Natural killer cell (primary cell): ENCODE measurements at regions not wholly inside any gene's neighbourhood (a gene's known extent, or its start where the extent isn't known, plus 50 kb on each side); places are given as distances from the start of the nearest gene placed in this dataset.

ENCODE experiments used
- ATAC-seq, 3 donors: fragments of 150-1000 bp in 2 of 3; fragments of 200-7000 bp in 1 of 3; cut with Tn5 transposase; 1 replicate in 1 of 3; 2 replicates in 2 of 3; pipeline ENCODE4 v1.10.0; 2021; ENCODE audit warnings: mild to moderate bottlenecking in 2 of 3, moderate library complexity in 2 of 3
- DNase-seq, 2 donors: peaks; one replicate each; pipeline versions ENCODE4 v3.0.0 to v3.0.0-alpha.2; 2013 to 2021; ENCODE audit warnings: mixed read lengths in 1 of 2
- H3K27ac ChIP-seq: one replicate; pipeline ENCODE4 v1.5.1; 2013; ENCODE audit warnings: mild to moderate bottlenecking, low read length
- H3K27me3 ChIP-seq: one replicate; pipeline ENCODE4 v1.6.1; 2013; ENCODE audit warnings: low read length; ENCODE audit not compliant: control insufficient read depth, insufficient read depth
- H3K36me3 ChIP-seq: one replicate; pipeline ENCODE4 v1.6.1; 2013; ENCODE audit warnings: low read length; ENCODE audit not compliant: control insufficient read depth, insufficient read depth
- H3K4me1 ChIP-seq: one replicate; pipeline ENCODE4 v1.6.1; 2013; ENCODE audit warnings: low read length; ENCODE audit not compliant: control insufficient read depth, insufficient read depth
- H3K4me3 ChIP-seq: one replicate; pipeline ENCODE4 v1.5.1; 2013; ENCODE audit warnings: low read length
- H3K9me3 ChIP-seq: one replicate; pipeline ENCODE4 v1.6.1; 2013; ENCODE audit warnings: low read length; ENCODE audit not compliant: control insufficient read depth, insufficient read depth
- H3K27ac Mint-ChIP-seq, 2 donors: one replicate each; pipeline ENCODE4 v1.8.0; 2022; ENCODE audit warnings: mild to moderate bottlenecking in 2 of 2, mixed read lengths in 2 of 2, moderate library complexity in 1 of 2
- H3K27me3 Mint-ChIP-seq, 2 donors: one replicate each; pipeline ENCODE4 v1.8.0; 2022; ENCODE audit warnings: low read depth in 2 of 2, mixed read lengths in 2 of 2
- H3K36me3 Mint-ChIP-seq: one replicate; pipeline ENCODE4 v1.8.0; 2022; ENCODE audit warnings: mixed read lengths
- H3K4me1 Mint-ChIP-seq, 2 donors: one replicate each; pipeline ENCODE4 v1.8.0; 2022; ENCODE audit warnings: mixed read lengths in 2 of 2
- H3K4me3 Mint-ChIP-seq: one replicate; pipeline ENCODE4 v1.8.0; 2022; ENCODE audit warnings: mild to moderate bottlenecking, moderate library complexity, mixed read lengths
- H3K9me3 Mint-ChIP-seq, 2 donors: one replicate each; pipeline ENCODE4 v1.8.0; 2022; ENCODE audit warnings: mixed read lengths in 2 of 2
- CTCF ChIP-seq: fragments of 200-600 bp; IDR thresholded peaks from one replicate; pipeline ENCODE4 v1.8.0; 2022; ENCODE audit warnings: antibody characterized with exemption
- WGBS: methylation state at CpG from one replicate; pipeline ENCODE4 v1.1.7; 2013; ENCODE audit warnings: missing lambda C conversion rate; ENCODE audit not compliant: insufficient coverage; 5-methylcytosine and 5-hydroxymethylcytosine counted together
- intact Hi-C: fragments of 100-400 bp; cut with micrococcal nuclease; formaldehyde crosslinking; loops from one replicate; pipeline ENCODE4 v1.14.2; 2022

- peaks cover 0 to 6% of the 10 kb centered on the region in 2 donors for H3K4me1 Mint-ChIP-seq
- H3K36me3 Mint-ChIP-seq: no peaks in the 10 kb centered on the region
- no peak for TF ChIP-seq CTCF
- peaks cover 2 to 9% of the 10 kb centered on the region in 2 donors for H3K27me3 Mint-ChIP-seq
- DNase-seq: no peak
- H3K4me3 ChIP-seq: no peak overlapping the region
- H3K9me3 ChIP-seq: no peaks in the 10 kb centered on the region
- intact Hi-C loops: no loop called here
- no peak overlapping the region for H3K27ac Mint-ChIP-seq
- H3K27ac ChIP-seq: no peak overlapping the region
- H3K27me3 ChIP-seq: no peaks in the 10 kb centered on the region
- ATAC-seq: no peak
- H3K9me3 Mint-ChIP-seq: no peaks in the 10 kb centered on the region
- H3K36me3 ChIP-seq: no peaks in the 10 kb centered on the region
- H3K4me3 Mint-ChIP-seq: no peak overlapping the region
- no peaks in the 10 kb centered on the region for H3K4me1 ChIP-seq
- 76% methylated on average over 12 of the region's 12 CpGs for WGBS
Measured at GRCh38 chr17:34781571-34782108, 179.6 kb downstream of the CCT6B start.

- Histone ChIP-seq H3K27ac (no peak overlapping the region), H3K27me3 (no peaks in the 10 kb centered on the region), H3K9me3 (no peaks in the 10 kb centered on the region), H3K36me3 (no peaks in the 10 kb centered on the region), H3K4me1 (no peaks in the 10 kb centered on the region), H3K4me3 (no peak overlapping the region)
- H3K4me1 Mint-ChIP-seq: peaks cover 0 to 6% of the 10 kb centered on the region in 2 donors
- no peak overlapping the region for H3K27ac Mint-ChIP-seq
- TF ChIP-seq CTCF: no peak
- WGBS: 83% methylated on average over 3 of the region's 3 CpGs
- no peak overlapping the region for H3K4me3 Mint-ChIP-seq
- H3K9me3 Mint-ChIP-seq: no peaks in the 10 kb centered on the region
- no peak for ATAC-seq
- peaks cover under 1 to 13% of the 10 kb centered on the region in 2 donors for H3K27me3 Mint-ChIP-seq
- intact Hi-C loops: no loop called here
- H3K36me3 Mint-ChIP-seq: no peaks in the 10 kb centered on the region
- DNase-seq: no peak
Measured at GRCh38 chr17:34781071-34781470, 180.2 kb downstream of the CCT6B start.

- no peaks in the 10 kb centered on the region for H3K9me3 ChIP-seq
- TF ChIP-seq CTCF: no peak
- H3K27ac ChIP-seq: no peak overlapping the region
- no peak for DNase-seq
- H3K27me3 ChIP-seq: no peaks in the 10 kb centered on the region
- Mint-ChIP-seq H3K4me3 (no peak overlapping the region), H3K27ac (no peak overlapping the region), H3K9me3 (no peaks in the 10 kb centered on the region), H3K36me3 (no peaks in the 10 kb centered on the region), H3K27me3 (peaks cover 0 to 15% of the 10 kb centered on the region in 2 donors), H3K4me1 (peaks cover 0 to 6% of the 10 kb centered on the region in 2 donors)
- no peak for ATAC-seq
- H3K36me3 ChIP-seq: no peaks in the 10 kb centered on the region
- intact Hi-C loops: no loop called here
- 83% methylated on average over 3 of the region's 3 CpGs for WGBS
- no peak overlapping the region for H3K4me3 ChIP-seq
- no peaks in the 10 kb centered on the region for H3K4me1 ChIP-seq
Measured at GRCh38 chr17:34780438-34780837, 180.8 kb downstream of the CCT6B start.
